Activated CD4-positive, alpha-beta memory T cell treated with anti-CD3 and anti-CD28 coated beads, Interleukin-2, amount 10 ng/mL, durations not matched to agents 7 days and 5 days (primary cell): ENCODE measurements at regions not wholly inside any gene's neighbourhood (a gene's known extent, or its start where the extent isn't known, plus 50 kb on each side); places are given as distances from the start of the nearest gene placed in this dataset.

Experiments used
- CTCF ChIA-PET: fragments of 350-600 bp; sonication (Branson Sonifier 250); formaldehyde crosslinking; loops from one replicate; lab custom pipeline; 2021; ENCODE audit warnings: antibody characterized with exemption, inconsistent platforms; lab: Charles Lee
- POLR2A ChIA-PET: fragments of 350-600 bp; sonication (Branson Sonifier 250); formaldehyde crosslinking; loops from one replicate; lab custom pipeline; 2021; ENCODE audit warnings: antibody characterized with exemption; lab: Charles Lee
- DNase-seq: peaks from one replicate; pipeline ENCODE4 v3.0.0-alpha.2; 2020
- H3K27ac Mint-ChIP-seq: one replicate; pipeline ENCODE4 v1.8.0; 2021; ENCODE audit warnings: mild to moderate bottlenecking, mixed read lengths
- H3K27me3 Mint-ChIP-seq: one replicate; pipeline ENCODE4 v1.8.0; 2021; ENCODE audit warnings: mixed read lengths
- H3K36me3 Mint-ChIP-seq: one replicate; pipeline ENCODE4 v1.8.0; 2021; ENCODE audit warnings: low read depth, mixed read lengths
- H3K4me1 Mint-ChIP-seq: one replicate; pipeline ENCODE4 v1.8.0; 2021; ENCODE audit warnings: mixed read lengths
- H3K4me3 Mint-ChIP-seq: one replicate; pipeline ENCODE4 v1.8.0; 2021; ENCODE audit warnings: mild to moderate bottlenecking, mixed read lengths
- H3K9me3 Mint-ChIP-seq: one replicate; pipeline ENCODE4 v1.8.0; 2021; ENCODE audit warnings: mixed read lengths

GRCh38 chr13:98632961-98633360 lies 56.1 kb upstream of the STK24 start:
- ChIA-PET POLR2A (no interaction called here), CTCF (no interaction called here)
- peaks cover 7% of the 10 kb centered on the region for H3K27me3 Mint-ChIP-seq
- no peaks in the 10 kb centered on the region for H3K36me3 Mint-ChIP-seq
- DNase-seq, result no peak
- no peak overlapping the region for H3K4me3 Mint-ChIP-seq
- no peaks in the 10 kb centered on the region for H3K9me3 Mint-ChIP-seq
- H3K4me1 Mint-ChIP-seq, result no peaks in the 10 kb centered on the region
- no peak overlapping the region for H3K27ac Mint-ChIP-seq

GRCh38 chr13:98629055-98629454 lies 52.1 kb upstream of the STK24 start:
- Mint-ChIP-seq H3K9me3 (no peaks in the 10 kb centered on the region), H3K27ac (no peak overlapping the region), H3K36me3 (no peaks in the 10 kb centered on the region), H3K27me3 (peaks cover 6% of the 10 kb centered on the region), H3K4me3 (no peak overlapping the region), H3K4me1 (no peaks in the 10 kb centered on the region)
- POLR2A ChIA-PET, result no interaction called here
- DNase-seq, result no peak
- CTCF ChIA-PET, result interaction anchor here (0.7 kb wide), 1 partner anchor 31 kb away, joined by 3 read pairs; no protein-coding TSS in a partner anchor
